Kasumi-1 (cell line): ENCODE measurements at regions not wholly inside any gene's neighbourhood (a gene's known extent, or its start where the extent isn't known, plus 50 kb on each side); places are given as distances from the start of the nearest gene placed in this dataset.
"Not testable (repeated sequence)": the region's sequence is repeated elsewhere in the genome, so short reads cannot be mapped to it uniquely, and the experiment has no call there.

Source experiments
- DNase-seq, 2 experiments: peaks; one replicate each; lab custom pipeline; 2025; lab: John Stamatoyannopoulos, UW

DNA sequence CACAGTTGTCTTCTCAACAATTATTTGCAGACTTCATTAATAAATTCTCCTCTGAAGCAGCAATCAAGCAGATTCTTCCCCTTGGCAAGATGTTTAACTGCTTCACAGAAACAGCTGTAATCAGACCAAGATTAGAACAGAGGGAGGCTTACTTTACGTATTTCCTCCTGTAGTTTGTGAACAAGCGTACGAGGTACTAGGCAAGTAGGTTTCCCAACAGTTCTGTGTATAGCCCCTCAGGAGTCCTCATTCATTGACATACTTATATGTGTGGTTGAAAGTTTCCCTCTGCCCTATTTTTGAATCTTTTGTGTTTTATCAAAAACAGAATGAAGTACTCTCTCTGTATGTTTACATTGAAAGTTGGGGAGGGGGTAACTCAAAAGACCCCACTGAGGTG is 128.0 kb downstream of the SPATA31D1 start:
- no peak for DNase-seq

DNA sequence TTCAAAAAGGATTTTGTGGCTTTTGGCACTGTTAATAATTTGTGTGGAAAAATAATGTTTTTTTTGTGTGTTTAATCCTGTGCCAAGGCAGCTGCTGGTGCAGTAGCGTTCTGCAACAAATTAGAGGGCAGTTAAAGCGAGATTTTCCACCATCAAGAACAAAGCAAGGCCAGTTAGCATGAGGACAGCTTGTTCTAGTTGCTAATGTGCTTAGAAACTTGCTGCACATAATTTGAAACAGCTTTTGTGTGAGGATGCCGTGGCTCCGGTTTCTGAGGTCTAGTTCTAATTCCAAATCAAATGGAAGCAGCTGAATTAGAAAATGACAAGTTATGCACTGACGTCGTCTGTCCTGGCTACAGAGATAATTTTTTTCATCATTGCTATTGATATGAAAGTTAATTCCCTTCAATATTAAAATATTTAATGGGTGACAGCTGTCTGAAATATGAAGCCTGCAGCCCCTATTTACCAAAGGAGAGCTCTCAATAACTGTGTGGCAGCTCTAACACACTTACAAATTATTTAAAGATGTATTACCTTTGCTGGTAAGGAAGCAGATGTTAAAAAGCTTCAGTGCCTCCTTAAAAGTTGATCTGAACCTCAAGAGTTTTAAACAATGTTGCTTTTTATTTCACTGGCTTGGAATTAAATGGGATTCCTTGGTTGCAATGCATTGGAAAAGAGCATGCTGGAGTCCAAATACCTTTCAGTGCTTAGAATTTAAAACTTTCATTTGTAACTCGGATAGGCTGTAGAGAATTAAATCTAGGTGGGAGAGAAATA is 128.6 kb downstream of the SPATA31D1 start:
- DNase-seq, result no peak

DNA sequence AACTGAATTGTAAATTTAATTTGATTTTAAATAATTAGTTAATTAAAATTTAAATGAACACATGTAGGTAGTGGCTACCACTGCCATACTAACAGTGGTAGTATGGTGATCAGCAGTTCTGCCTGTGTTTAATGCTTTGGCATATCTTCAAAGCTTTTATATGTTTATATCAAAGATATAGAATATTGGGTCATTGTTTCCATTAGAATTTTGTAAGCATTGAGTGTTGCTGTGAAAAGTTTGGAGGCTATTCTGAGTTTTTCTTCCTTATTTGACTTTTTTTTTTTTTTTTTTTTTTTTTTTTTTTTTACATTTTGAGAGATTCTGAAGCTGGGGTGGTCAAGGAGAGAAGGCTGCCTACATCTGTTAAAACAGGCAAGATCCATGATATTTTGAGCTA is 134.2 kb downstream of the SPATA31D1 start:
- DNase-seq, result no peak

DNA sequence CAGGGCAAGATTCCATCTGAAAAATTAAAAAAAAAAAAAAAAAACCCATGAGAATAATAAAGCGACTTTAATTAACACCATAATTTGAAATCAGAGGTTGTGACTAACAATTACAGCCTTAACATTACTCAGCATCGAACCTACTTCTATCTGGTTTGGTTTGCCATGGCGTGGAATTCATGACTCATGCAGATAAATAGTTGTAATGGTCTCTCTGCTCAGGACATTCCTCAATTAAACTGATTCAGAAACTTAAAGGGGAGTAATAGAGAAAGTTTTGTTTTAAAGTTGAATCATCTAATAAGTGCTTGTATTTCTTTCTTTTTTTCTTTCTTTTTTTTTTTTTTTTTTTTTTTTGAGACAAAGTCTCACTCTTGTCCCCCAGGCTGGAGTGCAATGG is 135.5 kb downstream of the SPATA31D1 start:
- no peak for DNase-seq

DNA sequence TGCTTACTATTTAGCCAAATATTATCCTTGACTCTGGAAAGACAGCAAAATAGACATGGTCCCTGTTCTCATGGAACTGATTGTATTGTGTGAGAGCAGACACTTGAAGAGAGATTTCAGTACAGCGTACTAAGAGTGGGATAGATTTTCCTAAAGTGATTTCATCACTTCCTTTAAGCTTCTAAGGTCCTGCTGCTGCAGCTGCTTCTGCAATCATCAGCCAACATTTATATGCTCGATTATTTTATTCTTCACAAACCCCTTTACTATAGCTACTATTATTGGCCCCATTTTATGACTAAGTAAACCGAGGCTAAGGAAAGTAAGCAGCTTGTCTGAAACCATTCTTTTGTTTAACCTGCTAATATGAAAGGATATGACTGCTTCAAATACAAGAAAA is 137.7 kb downstream of the SPATA31D1 start:
- no peak for DNase-seq

DNA sequence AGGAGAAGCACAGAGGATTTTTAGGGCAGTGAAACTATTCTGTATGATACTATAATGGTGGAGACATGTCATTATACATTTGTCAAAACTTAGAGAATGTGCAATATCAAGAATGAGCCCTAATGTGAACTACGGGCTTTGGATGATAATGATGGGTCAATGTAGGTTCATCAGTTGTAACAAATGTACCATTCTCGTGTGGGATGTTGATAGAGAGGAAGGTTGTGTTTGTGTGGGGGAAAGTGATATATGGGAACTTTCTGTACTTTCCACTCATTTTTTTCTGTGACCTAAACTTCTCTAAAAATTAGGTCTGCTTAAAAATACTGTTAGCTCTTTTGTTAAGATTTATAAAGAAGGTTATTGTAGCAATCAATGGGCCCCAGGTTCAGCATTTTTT is 138.9 kb downstream of the SPATA31D1 start:
- DNase-seq, result no peak

DNA sequence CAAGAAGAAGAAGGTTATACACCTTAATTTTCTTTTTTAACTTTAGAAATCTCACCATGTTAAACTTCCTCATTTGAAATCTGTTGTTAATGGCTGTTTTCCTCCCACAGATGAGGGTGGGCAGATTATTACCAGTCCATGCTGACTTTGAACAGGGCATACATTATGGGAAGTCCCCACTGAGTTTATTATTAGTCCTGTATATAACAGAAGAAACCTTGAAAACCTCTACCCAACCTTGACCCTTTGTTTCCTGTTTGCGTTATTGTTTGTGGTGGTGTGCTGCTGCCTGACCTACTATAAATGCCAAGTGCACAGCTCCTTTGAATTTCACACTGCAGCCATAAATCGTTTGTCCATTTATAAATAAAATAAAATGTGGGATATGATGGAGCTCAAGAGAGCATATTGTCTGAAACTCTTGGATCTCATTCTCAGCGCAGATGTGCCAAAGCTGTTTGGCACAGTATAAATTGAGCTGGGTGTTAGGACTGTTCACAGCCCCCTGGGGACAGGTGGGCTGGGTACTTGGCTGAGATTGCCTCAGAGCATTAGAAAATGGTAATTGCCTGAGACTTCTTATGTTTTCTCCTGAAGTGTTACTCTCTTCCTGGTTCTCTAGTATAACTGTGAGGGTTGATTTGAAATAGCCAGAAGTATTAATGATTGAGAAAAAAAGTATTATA is 139.6 kb downstream of the SPATA31D1 start:
- DNase-seq, result peak in 1 of 2 experiments; percentile 33

DNA sequence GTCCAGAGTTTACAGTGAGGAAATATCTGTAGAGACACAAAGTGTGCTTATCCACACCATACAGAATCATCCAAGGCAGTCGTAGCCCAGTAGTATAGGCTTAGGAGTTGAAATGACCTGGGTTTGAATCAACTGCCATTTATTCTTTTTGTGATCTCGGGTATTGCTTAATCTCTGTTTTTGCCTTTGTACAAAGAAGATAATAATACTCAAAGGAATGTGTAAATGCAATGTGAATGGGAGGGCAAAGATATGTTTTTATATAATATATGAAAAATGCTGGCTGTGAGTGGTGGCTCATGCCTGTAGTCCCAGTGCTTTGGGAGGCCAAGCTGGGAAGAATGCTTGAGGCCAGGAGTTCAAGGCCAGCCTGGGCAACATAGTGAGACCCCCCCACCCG is 141.1 kb downstream of the SPATA31D1 start:
- no peak for DNase-seq

DNA sequence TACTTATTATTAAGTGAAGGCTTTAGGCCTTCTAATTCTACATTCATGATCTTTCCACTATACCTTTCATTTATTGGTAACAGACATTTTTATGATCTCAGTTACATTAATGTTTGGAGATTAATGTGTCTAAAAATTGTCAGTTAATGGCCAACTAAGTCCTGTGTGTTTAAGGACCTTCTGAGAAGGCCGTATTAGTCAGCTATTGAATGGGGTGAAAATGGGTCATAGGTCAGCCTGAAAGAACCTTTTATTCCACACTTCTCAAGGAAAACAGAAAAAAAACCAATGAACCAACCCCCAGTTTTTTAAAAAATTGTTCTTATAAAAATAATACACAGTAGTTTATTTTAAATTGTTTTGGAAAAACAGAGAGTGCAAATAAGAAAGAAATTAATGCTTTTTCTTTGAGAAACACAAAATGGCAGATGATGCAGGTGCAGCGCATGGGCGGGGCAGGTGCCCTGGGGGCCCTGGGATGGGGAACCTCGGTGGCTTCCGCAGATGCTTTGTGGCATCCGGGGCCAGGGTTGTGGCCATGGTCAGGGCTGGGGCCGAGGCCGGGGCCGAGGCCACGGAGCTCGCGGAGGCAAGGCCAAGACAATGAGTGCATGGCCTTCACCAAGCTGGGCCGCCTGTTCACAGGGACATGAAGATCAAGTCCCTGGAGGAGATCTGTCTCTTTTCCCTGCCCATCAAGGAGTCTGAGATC is 141.9 kb downstream of the SPATA31D1 start:
- DNase-seq, result no peak

DNA sequence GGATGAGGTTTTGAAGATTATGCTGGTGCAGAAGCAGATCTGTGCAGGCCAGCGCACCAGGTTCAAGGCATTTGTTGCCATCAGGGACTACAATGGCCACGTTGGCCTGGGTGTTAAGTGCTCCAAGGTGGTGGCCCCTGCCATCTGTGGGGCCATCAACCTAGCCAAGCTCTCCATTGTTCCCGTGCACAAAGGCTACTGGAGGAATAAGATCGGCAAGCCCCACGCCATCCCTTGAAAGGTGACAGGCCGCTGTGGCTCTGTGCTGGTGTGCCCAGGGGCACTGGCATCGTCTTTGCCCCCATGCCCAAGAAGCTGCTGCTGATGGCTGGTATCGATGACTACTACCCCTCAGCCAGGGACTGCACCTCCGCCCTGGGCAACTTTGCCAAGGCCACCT is 142.5 kb downstream of the SPATA31D1 start:
- DNase-seq, result no peak

DNA sequence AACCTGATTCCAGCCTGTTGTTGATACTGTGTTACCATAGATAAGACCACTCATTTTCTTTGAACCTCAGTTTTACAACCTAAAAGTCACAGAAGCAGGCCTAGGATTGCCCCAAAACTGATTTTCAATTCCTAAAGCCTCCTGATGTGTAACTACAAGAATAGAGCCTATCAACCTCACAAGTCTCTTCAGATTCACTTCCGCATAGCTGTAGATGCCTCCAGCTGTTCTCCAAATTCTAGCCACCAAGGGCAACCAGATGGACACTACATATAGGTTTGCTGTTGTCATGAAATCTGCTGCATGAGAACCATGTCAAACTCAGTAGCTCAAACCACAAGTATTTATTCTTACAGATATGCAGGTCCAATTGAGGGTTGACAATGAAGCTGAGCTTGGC is 143.5 kb downstream of the SPATA31D1 start:
- no peak for DNase-seq

DNA sequence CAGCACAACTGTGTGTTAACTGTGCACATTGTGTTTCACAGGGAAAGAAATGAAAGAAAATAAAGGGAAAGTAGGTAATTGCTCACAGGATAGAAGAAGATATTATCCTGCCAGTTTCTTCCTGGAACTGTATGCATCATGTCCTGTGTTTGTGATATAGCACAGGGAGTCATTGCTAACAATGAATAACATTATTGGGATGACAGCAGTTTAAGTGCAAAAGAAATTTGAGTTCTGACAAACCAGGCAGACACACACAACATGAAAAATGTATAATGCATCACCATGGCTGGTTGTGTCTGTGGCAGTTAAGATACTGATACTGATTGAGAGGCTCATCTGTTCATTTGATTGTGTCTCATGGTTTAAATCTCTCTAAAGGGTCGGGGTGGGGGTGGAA is 145.4 kb downstream of the SPATA31D1 start:
- no peak for DNase-seq

DNA sequence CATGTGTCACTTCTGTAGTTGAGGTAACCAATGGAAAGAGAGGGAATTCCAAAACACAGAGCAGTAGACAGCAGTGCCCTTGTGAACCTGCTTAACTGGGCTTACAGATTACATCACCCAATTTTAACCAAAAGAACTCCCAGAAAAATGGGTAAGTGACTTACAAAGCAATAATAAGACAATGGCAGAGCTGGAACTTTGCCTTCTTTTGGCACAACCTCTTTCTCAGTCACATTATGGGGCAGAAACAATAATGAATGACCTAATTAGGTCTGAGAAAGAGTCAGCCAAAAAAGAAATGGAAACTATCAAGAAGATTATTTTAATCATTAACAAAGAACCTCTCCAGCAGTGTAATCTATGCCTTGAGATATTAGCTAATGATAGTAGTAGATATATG is 146.5 kb downstream of the SPATA31D1 start:
- DNase-seq, result no peak

DNA sequence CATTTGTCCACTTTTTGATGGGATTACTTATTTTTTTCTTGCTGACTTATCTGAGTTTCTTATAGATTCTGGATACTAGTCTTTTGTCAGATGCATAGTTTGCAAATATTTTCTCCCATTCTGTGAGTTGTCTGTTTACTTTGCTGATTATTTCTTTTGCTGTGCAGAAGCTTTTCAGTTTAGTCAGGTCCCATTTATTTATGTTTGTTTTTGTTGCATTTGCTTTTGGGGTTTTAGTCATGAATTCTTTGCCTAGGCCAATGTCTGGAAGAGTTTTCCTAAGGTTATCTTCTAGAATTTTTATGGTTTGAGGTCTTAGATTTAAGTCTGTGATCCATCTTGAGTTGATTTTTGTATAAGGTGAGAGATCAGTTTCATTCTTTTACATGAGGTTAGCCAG is 149.5 kb downstream of the SPATA31D1 start:
- not testable (repeated sequence) for DNase-seq

DNA sequence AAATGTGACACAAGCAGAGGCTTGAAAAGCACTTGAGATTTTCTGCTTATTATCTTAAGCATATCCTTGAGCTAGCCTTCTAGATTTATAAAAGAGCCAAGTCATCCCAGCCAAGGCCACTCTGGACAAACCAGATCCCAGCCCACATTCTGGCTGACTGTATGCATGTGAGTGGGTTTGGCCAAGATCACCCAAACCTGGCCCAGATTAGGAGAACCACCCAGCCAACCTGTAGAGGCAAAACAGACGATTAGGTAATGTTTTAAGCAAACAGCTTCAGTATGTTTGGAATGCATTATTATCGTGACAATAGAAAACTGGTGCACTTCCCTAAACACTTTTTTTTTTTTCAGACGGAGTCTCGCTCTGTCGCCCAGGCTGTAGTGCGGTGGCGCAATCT is 151.9 kb downstream of the SPATA31D1 start:
- no peak for DNase-seq

DNA sequence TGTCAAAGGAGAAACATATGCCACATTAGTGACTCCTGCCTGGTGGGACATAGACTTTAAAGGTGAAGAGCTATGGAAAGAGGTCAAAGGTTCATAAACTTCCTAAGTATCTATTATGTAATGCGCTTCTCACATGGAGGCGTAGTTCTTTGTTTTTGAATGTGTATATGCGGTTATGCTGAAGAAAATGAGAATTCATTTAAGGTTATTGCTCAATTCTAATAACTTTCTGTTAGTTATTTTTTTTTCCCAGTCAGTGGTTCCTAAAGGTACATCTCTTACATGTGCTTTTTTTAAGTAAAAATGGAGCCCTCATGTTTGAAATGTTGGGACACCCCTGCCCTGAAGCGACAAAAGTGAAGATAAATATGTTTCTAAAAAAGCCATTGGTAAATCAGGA is 156.2 kb downstream of the SPATA31D1 start:
- no peak for DNase-seq

DNA sequence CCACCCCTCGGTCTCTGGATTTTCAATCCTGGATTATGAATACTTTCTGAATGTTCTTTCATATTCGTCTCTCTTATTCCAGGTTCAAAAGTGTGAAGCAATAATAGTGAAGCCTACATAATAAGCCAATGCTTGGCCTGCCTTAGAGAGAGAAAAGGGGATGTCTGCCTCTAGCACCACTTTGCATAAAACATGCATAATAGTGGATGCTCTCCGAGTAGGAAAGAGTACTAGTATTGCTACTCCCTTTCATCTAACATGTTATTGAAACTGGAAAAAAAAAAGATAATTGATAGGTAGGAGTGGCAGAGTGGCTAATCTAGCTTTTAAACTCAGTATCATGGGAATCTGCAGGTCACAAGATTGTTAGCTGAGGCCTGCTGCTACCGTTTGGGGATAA is 158.1 kb downstream of the SPATA31D1 start:
- DNase-seq, result no peak

DNA sequence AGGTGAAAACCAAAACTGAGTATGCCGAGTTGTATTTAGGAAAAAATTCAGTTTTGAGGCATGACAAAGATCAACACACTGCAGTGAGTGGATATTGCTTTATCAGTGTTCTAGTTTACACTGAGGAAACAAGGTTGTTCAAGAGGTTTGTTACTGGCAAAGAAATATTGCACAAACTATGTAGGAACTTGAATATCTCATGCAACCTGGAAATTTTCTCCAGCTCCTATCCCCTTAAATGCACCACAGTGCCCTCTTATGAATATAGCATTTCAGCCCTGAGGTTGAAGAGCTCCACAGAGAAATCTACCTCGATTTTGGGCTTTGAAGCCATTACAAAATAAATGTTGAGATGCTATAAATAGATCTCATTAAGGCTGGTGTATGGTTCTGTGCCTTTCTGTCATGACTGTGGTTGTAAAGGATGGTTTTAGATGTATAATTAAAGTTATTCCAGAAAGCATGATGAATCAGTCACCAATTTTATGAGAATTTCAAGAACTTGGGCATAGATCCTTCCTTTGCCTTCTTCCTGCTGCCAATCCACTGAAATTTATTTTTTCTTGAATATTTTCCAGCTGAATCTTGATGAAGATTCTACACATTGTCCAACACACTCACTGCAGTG is 159.3 kb downstream of the SPATA31D1 start:
- no peak for DNase-seq

DNA sequence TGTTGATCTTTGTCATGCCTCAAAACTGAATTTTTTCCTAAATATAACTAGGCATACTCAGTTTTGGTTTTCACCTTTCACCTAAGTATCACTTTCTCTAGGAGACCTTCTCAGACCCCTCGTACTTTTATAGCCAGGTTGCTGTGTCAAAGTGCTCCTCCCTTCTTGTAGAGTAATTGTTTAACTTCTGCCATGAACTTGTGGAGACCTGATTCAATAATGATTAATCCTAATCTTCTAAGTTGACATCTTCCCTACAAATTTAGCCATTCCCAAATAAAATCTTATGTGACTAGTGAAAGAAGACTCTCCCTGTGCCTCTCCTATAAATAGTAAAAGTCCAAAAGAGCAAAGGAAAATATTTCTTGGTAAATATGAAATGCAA is 159.8 kb downstream of the SPATA31D1 start:
- no peak for DNase-seq

DNA sequence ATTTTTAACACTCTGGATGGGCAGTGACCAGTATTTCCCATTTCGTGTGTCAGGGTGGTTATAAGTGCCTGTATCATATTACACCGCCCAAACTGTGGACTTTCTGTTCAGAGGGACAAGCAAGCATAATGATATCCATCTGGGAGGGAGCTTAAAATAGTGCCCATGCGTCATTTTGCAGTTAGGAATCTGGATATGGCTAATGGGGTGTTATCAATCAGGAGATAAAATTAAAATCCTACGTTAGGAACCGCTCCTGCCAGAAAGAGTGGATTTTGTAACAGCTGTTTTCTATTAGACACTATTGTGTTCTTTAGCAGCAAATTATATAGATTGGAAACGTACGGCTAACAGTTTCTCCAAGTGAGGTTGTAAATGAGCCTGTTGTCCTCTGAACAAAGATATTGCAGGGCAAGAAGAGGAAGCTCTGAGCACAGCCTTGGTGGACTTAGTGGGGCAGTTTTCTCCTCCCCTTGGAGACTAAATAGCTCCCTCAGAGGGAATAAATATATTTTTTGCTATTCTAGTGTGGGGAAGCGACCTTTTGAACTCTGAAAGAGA is 160.4 kb downstream of the SPATA31D1 start:
- DNase-seq, result no peak

DNA sequence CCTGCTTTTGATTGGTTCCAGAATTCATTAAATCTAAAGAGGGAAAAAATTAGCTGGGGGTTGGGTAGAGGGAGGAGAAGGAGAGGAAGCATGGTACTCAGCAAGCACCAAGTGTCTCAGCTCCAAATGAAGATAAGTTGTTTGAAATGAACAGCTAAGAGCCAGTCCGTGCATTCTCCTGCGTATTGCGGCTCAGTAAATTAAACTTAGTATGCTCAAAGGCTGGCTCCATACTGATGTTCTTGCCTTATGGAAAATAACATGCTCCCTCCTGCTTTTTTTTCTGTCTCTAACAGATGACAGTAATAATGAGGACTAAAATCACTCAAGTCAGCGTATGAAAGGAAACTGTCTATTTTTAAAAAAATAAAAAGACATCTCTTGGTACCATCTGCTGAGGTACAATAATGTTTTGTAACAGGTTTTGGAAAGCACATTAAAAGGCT is 161.0 kb downstream of the SPATA31D1 start:
- no peak for DNase-seq

DNA sequence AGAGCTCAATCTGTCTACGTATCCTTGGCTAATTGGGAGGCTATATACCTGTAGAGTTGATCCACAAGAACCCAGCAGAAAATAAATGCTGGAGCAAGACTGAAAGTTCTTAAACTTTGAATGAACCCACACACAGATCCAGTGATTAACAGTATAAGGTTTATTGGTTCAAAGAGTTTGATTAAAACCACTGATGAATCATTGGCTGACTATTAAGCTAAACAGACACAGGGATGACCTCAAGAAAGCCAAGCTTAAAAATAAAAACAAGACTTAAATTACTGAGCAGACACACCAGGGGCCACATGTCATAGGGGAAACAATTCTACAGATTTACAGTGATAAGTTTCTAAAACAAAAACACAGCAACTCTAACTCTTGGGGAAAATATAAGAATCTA is 163.6 kb downstream of the SPATA31D1 start:
- DNase-seq, result no peak
